ENCODE measurements at regions not wholly inside any gene's neighbourhood (a gene's known extent, or its start where the extent isn't known, plus 50 kb on each side); places are given as distances from the start of the nearest gene placed in this dataset.

- Histone ChIP-seq H3K4me1 (ENCODE audit: control insufficient read depth in 1 of 2, insufficient read depth in 2 of 2, low read length in 2 of 2) (no peaks in the 10 kb centered on the region), H3K79me2 (ENCODE audit: insufficient read depth, low read length) (no peaks in the 10 kb centered on the region), H3K9me2 (ENCODE audit: insufficient read depth) (no peaks in the 10 kb centered on the region), H3K9ac (ENCODE audit: low read length) (no peak overlapping the region), H3K4me2 (ENCODE audit: low read length) (no peak overlapping the region), H3K36me3 (ENCODE audit: control insufficient read depth in 1 of 2, insufficient read depth in 2 of 2, low read length in 2 of 2) (no peaks in the 10 kb centered on the region), H3K9me3 (ENCODE audit: control insufficient read depth in 1 of 2, insufficient read depth in 1 of 2, low read depth in 1 of 2, low read length in 2 of 2) (no peaks in the 10 kb centered on the region), H4K20me1 (ENCODE audit: insufficient read depth) (no peaks in the 10 kb centered on the region), H3K27me3 (ENCODE audit: insufficient read depth, low read length) (no peaks in the 10 kb centered on the region), H2AFZ (ENCODE audit: low read depth, low read length, poor library complexity, severe bottlenecking) (no peak overlapping the region), H3K27ac (ENCODE audit: low read depth, low read length) (no peak overlapping the region), H3K4me3 (replicated peaks in 1 of 2; ENCODE audit: low read depth in 1 of 2, low read length in 2 of 2) (no peak overlapping the region)
- POLR2A ChIA-PET, result no interaction called here
- TF ChIP-seq CBX3 (IDR thresholded peaks at IDR 0.05; ENCODE audit: low read depth) (no peak), SIN3A (IDR thresholded peaks at IDR 0.05; ENCODE audit: low read depth) (no peak), ZBTB33 (IDR thresholded peaks at IDR 0.05; ENCODE audit: extremely low read depth, insufficient replicate concordance, low read length) (no peak), YY1 (IDR thresholded peaks at IDR 0.05; ENCODE audit: extremely low read depth, insufficient replicate concordance, low read depth, low read length) (no peak), EZH2phosphoT487 (IDR thresholded peaks at IDR 0.05; ENCODE audit: borderline replicate concordance) (no peak), SRF (IDR thresholded peaks at IDR 0.05; ENCODE audit: low read depth) (no peak), REST (IDR thresholded peaks at IDR 0.05; ENCODE audit: low read depth) (no peak), TCF7L2 (IDR thresholded peaks at IDR 0.05; ENCODE audit: borderline replicate concordance, extremely low read depth, insufficient read depth, insufficient read length) (no peak), SP1 (IDR thresholded peaks at IDR 0.05; ENCODE audit: low read depth) (no peak), CEBPB (IDR thresholded peaks at IDR 0.05; ENCODE audit: low read depth) (no peak), MAX (IDR thresholded peaks at IDR 0.05) (no peak), ATF3 (IDR thresholded peaks at IDR 0.05) (no peak), EZH2 (IDR thresholded peaks at IDR 0.05) (no peak), ZFX (IDR thresholded peaks at IDR 0.05) (no peak), ELF1 (IDR thresholded peaks at IDR 0.05; ENCODE audit: borderline replicate concordance, low read depth) (no peak), RAD21 (IDR thresholded peaks at IDR 0.05; ENCODE audit: low read depth) (no peak), EGR1 (IDR thresholded peaks at IDR 0.05; ENCODE audit: low read depth) (no peak), POLR2A (IDR thresholded peaks at IDR 0.05; ENCODE audit: borderline replicate concordance, extremely low read depth, insufficient read depth, insufficient read length) (no peak), JUND (IDR thresholded peaks at IDR 0.05) (no peak)
- CTCF ChIA-PET, result no interaction called here
- BruUV-seq (replicated peaks), result no TSS peak
- RAD21 ChIA-PET (ENCODE audit: low non-redundant PET in 1 of 2, low total read pairs in 2 of 2, uncharacterized antibody in 2 of 2, unreplicated experiment in 2 of 2), result no interaction called here
- intact Hi-C loops (cut with micrococcal nuclease), result no loop called here
- DNase-seq (ENCODE audit: low read depth, low spot score) (no peak), ATAC-seq (no peak)
Measured at GRCh38 chr18:46399303-46399702, 257.7 kb downstream of the LOXHD1 start.

All from HCT116 (cell line).